Osteocyte (in vitro differentiated cells): ENCODE measurements at regions not wholly inside any gene's neighbourhood (a gene's known extent, or its start where the extent isn't known, plus 50 kb on each side); places are given as distances from the start of the nearest gene placed in this dataset.
"Not testable (repeated sequence)": the region's sequence is repeated elsewhere in the genome, so short reads cannot be mapped to it uniquely, and the experiment has no call there.

ENCODE experiments used
- DNase-seq: peaks from one replicate; pipeline ENCODE4 v3.0.0; 2021; ENCODE audit warnings: mixed read lengths; ENCODE audit not compliant: unreplicated experiment; ENCODE audit errors: extremely low spot score
- H3K27ac Mint-ChIP-seq: one replicate; pipeline ENCODE4 v1.8.0; 2021; ENCODE audit warnings: mild to moderate bottlenecking, mixed read lengths; ENCODE audit not compliant: unreplicated experiment
- H3K27me3 Mint-ChIP-seq: one replicate; pipeline ENCODE4 v1.8.0; 2021; ENCODE audit warnings: mixed read lengths; ENCODE audit not compliant: unreplicated experiment
- H3K36me3 Mint-ChIP-seq: one replicate; pipeline ENCODE4 v1.8.0; 2021; ENCODE audit warnings: mixed read lengths; ENCODE audit not compliant: unreplicated experiment
- H3K4me1 Mint-ChIP-seq: one replicate; pipeline ENCODE4 v1.8.0; 2021; ENCODE audit warnings: mixed read lengths; ENCODE audit not compliant: unreplicated experiment
- H3K4me3 Mint-ChIP-seq: one replicate; pipeline ENCODE4 v1.8.0; 2021; ENCODE audit warnings: mild to moderate bottlenecking, moderate library complexity, mixed read lengths; ENCODE audit not compliant: unreplicated experiment
- H3K9me3 Mint-ChIP-seq: one replicate; pipeline ENCODE4 v1.8.0; 2021; ENCODE audit warnings: mixed read lengths; ENCODE audit not compliant: unreplicated experiment
- CTCF ChIP-seq: fragments of 200-600 bp; sonication (generic); IDR thresholded peaks from 2 replicates; pipeline ENCODE4 v1.5.0; 2021; ENCODE audit warnings: antibody characterized with exemption, mild to moderate bottlenecking, moderate library complexity

GRCh38 chr1:204775546-204775945, 90.0 kb upstream of the LRRN2 start:
- no peak overlapping the region for H3K4me3 Mint-ChIP-seq
- no peaks in the 10 kb centered on the region for H3K36me3 Mint-ChIP-seq
- peaks cover 30% of the 10 kb centered on the region for H3K27me3 Mint-ChIP-seq
- no peak for DNase-seq
- no peak overlapping the region for H3K27ac Mint-ChIP-seq
- H3K4me1 Mint-ChIP-seq: no peaks in the 10 kb centered on the region
- no peak for TF ChIP-seq CTCF
- no peaks in the 10 kb centered on the region for H3K9me3 Mint-ChIP-seq

GRCh38 chr1:204777591-204777990, 92.1 kb upstream of the LRRN2 start:
- H3K4me1 Mint-ChIP-seq: no peaks in the 10 kb centered on the region
- H3K9me3 Mint-ChIP-seq: no peaks in the 10 kb centered on the region
- H3K4me3 Mint-ChIP-seq: no peak overlapping the region
- peaks cover 21% of the 10 kb centered on the region for H3K27me3 Mint-ChIP-seq
- no peak for DNase-seq
- H3K27ac Mint-ChIP-seq: no peak overlapping the region
- no peaks in the 10 kb centered on the region for H3K36me3 Mint-ChIP-seq
- TF ChIP-seq CTCF: no peak

GRCh38 chr1:204780630-204781029, 90.0 kb upstream of the NFASC start:
- DNase-seq: no peak
- no peaks in the 10 kb centered on the region for H3K36me3 Mint-ChIP-seq
- no peak overlapping the region for H3K4me3 Mint-ChIP-seq
- H3K4me1 Mint-ChIP-seq: no peaks in the 10 kb centered on the region
- peaks cover 15% of the 10 kb centered on the region for H3K27me3 Mint-ChIP-seq
- H3K27ac Mint-ChIP-seq: no peak overlapping the region
- no peaks in the 10 kb centered on the region for H3K9me3 Mint-ChIP-seq
- no peak for TF ChIP-seq CTCF

GRCh38 chr1:204782118-204782700, 88.5 kb upstream of the NFASC start:
- no peak for DNase-seq
- TF ChIP-seq CTCF: no peak
- Mint-ChIP-seq H3K27ac (no peak overlapping the region), H3K36me3 (no peaks in the 10 kb centered on the region), H3K4me1 (no peaks in the 10 kb centered on the region), H3K4me3 (no peak overlapping the region), H3K27me3 (peaks cover 16% of the 10 kb centered on the region), H3K9me3 (no peaks in the 10 kb centered on the region)

- not testable (repeated sequence) for H3K9me3 Mint-ChIP-seq, H3K4me3 Mint-ChIP-seq, H3K36me3 Mint-ChIP-seq, H3K27ac Mint-ChIP-seq, DNase-seq, H3K4me1 Mint-ChIP-seq
- H3K27me3 Mint-ChIP-seq: peaks cover 26% of the 10 kb centered on the region
Observed at GRCh38 chr1:204785023-204785422, 85.6 kb upstream of the NFASC start.

- Mint-ChIP-seq H3K4me1 (no peaks in the 10 kb centered on the region), H3K4me3 (no peak overlapping the region), H3K9me3 (no peaks in the 10 kb centered on the region), H3K36me3 (no peaks in the 10 kb centered on the region), H3K27ac (no peak overlapping the region), H3K27me3 (peaks cover 30% of the 10 kb centered on the region)
- TF ChIP-seq CTCF: no peak
- DNase-seq: no peak
Observed at GRCh38 chr1:204788470-204788869, 82.2 kb upstream of the NFASC start.
